NCI-H2107 treated with DMSO at 0.1 percent for 48 hours (cell line): ENCODE measurements at regions not wholly inside any gene's neighbourhood (a gene's known extent, or its start where the extent isn't known, plus 50 kb on each side); places are given as distances from the start of the nearest gene placed in this dataset.

Experiments used
- DNase-seq: peaks from one replicate; lab custom pipeline; 2025; ENCODE audit not compliant: unreplicated experiment; lab: John Stamatoyannopoulos, UW

DNA sequence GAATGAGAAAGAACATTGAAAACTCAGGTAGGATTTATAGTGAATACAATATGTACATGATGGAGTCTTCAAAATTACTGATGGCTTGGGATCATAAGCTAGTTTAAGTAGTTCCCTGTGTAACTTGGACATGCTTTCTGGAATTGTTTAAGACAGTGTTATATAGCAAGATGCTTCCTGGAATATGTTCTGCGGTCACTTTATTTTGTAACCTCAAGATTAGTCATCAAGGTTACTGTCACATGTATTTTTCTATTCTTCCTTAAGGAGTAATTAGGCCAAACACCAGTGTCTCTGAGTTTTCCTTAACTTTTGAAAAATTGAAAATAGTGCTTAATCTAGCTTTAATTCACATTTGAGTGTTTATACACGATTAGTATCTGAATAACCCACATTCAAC is 760.3 kb upstream of the ARRDC4 start:
- DNase-seq = no peak

DNA sequence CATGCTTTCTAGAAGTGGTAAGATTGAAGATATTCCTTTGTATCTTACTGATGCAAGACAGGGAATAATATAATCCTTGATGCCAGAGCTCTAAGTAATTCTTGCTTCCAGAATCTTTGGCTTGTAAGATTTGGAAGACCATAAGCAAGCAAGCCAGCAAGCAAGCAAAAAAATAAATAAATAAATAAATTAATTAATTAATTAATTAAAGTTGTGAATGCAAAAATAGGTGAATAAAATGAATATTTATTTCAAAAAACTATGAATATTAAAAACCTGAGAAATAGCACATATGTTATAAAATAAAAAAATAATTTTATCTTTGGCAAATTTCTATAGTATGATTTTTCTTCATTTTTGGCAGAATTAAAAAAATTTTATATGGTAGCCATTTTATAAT is 750.2 kb upstream of the ARRDC4 start:
- no peak for DNase-seq

DNA sequence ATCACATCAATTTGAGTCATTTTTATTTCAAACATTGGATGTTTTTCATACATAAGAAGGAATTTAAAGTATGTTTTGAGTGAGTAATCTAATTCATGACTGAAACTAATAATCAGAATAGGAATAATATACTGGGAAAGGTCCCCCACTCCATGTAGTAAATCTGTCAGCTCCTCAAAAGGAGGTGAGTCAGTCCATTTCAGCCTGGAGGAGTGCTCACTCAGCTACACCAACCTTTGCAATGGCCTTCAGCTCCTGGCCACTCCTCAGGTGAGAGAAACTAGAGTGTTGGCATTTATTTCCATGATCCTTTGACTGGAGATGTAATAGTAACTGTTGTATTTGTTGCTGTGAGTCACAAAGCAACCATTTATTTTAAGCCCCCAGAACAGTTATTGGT is 744.9 kb upstream of the ARRDC4 start:
- no peak for DNase-seq

DNA sequence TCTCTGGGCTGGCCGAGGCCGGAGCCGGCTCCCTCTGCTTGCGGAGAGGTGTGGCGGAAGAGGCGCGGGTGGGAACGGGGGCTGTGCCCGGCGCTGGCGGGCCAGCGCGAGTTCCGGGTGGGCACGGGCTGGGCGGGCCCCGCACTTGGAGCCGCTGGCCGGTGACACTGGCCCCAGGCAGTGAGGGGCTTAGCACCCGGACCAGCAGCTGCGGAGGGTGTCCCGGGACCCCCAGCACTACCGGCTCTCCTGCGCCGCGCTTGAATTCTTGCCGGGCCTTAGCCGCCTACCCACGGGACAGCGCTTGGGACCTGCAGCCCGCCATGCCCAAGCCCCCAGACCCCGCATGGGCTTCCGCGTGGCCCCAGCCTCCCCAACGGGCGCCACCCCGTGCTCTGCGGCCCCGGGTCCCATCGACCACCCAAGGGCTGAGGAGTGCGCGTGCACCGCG is 736.3 kb upstream of the ARRDC4 start:
- DNase-seq = no peak

DNA sequence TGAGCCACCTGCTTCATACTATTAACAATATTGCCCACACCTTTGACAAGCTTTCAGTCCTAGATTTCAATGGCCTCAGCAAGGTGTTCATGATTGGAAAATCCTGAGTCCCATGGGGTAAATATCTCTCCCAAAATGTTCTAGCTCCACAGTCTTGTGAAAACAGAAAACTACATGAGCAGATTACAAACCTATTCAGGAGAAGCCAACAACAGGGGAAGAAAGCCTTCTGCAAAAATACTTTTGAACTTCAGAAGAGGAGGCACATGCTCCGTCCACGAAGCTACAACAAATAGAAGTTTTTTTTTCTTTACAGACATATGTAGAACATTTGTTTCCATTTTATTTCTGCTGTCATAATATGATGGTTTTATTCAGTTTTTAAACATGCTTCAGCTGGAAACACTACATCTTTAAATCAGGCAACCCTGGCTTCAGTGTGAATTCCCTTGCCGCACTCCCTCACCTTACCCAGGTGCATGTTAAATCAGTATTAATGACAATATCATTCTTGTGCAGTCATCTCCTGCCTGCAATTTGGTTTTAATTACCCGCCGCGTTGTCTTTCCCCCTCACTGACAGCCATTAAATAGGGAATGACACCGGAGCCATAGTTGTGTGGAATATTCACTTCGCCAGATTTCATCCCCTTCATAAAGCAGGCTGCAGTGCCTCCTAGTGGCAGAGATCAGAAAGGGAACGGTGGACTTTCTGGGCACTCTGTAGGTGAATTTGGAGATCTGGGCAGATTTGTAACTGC is 725.5 kb upstream of the ARRDC4 start:
- peak; percentile 27 for DNase-seq

DNA sequence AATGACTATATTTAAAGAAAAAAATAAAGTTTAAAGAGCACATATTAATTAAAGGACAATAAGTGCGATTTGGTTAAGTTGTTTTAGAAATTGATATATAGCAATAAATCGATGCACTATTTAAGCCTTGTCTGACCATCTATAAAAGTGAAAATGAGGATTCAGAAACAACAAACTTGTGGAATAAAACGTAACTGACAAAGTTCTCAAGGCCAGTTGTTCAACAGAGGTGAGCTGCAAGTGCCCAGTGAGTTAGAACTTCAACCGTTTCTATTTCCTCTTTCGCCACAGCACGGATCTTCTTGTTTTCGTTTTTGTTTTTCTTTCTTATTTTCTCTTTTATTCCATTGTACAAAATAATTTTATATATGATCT is 724.9 kb upstream of the ARRDC4 start:
- DNase-seq = no peak

DNA sequence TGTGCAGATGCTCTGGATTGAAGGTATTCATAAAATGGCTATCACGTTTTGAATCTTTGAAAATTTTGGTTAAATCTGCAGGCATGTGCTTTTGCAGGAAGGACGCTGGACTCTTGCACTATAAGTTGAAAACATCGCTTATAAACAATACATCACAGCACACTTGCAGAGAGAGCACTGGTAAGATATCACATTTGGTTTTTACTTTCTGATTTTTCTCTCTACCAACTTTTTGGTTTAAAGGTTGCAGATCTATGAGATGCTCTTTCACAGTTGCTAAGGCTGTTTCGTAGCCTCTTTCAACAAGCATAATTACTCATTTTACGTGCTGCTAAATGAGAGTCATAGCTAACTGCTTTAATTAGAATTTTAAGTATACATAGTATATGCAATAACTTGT is 724.4 kb upstream of the ARRDC4 start:
- no peak for DNase-seq

DNA sequence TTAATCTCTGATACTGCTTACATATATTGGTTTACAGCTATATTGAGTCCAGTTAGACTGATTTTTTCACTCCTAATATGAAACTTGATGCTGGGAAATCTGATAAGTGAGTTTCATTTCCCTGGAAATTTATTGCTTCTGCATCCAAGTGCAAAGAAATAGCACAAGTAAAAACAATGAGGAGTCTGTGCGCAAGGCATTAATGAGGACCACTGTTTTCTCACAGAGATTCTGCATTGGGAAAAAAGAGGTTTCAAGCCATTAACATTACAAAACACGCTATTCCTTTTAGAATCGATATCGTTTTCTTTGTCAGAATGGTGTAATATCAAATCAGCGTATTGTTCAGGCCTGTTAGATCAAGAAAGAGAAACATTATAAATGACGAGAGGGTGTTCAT is 723.3 kb upstream of the ARRDC4 start:
- DNase-seq = no peak

DNA sequence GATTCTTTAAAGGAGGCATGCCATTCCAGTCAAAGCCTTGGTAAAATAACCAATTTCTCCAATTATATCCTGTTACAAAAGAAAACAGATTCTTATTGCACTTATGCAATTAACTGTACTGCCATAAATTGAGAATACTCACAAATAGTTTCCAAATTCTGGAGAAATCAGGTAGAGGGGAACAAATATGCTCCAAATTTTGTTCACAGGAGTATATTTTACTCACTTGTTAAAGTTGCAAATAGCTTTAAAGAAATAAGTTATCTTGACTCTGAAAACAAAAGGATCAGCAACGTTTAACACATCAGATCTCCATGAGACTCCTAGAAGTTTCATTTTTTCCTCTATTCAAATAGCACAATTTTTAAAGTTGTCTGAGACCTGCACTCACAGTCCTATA is 712.1 kb upstream of the ARRDC4 start:
- no peak for DNase-seq

DNA sequence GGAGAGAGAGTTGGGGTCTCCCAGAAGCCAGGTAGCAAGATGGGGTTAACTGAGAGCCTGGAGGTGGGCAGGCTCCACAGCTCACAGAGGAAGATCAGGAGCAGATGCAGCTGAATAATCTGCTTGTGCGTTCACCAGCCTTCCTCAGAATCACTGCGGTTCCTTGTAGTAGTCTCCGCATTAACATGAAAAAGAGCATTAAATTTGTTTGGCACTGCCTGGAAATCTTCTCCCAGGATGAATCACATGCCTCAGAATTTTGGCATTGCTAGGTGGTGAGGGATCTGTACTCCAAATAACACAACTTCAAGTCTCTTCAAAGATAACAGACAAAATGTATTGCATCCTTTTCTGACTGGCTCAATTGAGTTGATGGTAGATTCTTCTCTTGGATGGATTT is 700.6 kb upstream of the ARRDC4 start:
- no peak for DNase-seq

DNA sequence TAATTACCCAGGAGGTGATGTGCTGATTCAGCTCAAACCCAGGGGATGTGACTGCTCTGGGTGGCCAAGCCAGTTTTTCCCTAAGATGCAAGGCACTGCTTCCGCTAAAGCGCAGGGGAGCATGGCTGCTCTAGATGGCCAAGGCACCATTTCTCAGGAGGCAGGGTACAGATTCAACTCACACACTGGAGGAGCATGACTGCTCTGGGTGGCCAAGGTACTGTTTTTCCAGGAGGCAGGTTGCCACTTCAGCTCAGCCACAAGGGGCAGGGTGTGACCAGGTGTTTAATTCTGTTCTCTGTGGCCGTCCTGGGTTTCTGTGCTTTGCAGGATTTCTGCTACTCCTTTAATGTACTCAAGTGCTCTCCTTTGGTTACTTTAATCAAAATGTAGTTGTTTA is 659.3 kb upstream of the ARRDC4 start:
- no peak for DNase-seq

DNA sequence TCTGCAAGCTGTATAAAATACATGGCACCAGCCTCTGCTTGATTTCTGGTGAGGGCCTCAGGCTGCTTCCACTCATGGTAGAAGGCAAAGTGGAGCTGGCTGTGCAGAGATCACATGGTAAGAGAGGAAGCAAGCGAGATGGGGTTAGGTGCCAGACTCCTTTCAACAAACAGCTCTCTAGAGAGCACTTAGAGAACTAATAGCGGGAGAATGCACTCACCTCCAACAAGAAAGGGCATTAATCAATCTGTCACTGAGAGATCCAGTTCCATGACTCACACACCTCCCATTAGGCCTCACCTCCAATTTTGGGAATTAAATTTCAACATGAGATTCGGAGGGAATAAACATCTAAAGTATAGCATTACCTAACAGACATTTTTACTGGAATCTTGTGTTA is 644.1 kb upstream of the ARRDC4 start:
- DNase-seq = peak; percentile 20

DNA sequence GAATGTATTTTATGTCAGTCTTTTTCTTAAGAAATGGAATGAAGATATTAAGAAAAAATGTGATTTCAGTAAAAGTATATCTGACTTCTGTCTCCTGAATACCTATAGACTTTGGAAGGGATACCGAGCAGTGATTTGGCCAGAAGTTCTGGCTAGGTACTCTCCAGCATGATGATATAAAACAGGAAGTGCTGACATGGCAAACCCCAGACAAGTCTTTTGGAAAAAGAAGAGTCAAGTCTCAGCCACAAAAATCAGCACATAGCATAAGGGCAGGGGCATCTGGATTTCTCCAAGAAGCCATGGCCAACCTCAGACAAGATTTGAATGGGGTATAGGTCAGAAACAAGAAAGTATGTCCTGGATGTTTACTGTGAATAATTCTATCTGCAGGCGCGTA is 643.3 kb upstream of the ARRDC4 start:
- no peak for DNase-seq

DNA sequence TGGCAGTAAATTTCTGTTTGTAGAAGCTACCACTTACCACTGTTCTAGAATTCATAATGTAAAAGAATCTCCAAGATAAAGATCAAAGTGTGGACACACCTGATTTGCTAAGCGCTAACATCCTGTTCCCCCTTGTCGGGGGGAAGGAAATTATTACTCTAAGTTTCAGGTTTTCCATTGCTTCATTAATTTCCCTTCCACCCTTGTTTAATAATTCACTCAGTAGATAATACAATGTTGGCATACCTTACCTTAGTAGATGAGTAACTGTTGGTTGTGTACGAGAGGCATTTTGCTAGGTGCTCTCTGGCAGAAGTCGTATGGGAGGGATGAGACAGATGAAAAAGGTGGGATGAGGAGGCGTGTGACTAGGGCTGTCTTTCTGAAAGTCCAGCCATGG is 641.2 kb upstream of the ARRDC4 start:
- DNase-seq = no peak

DNA sequence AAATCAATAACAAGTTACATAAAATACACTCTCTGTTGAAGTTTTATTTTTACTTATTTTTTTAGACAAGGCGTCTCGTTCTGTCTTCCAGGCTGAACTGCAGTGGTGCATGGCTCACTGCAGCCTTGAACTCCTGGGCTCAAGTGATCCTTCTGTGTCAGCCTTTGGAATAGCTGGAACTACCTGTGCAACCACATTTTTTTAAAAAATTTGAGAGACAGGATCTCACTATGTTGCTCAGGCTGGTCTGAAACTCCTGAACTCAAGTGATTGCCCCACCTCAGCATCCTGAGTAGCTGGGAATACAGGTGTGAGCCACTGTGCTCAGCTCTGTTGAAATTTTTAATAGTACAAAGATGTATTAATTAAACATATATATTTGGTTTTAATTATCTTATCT is 614.3 kb upstream of the ARRDC4 start:
- DNase-seq = no peak

DNA sequence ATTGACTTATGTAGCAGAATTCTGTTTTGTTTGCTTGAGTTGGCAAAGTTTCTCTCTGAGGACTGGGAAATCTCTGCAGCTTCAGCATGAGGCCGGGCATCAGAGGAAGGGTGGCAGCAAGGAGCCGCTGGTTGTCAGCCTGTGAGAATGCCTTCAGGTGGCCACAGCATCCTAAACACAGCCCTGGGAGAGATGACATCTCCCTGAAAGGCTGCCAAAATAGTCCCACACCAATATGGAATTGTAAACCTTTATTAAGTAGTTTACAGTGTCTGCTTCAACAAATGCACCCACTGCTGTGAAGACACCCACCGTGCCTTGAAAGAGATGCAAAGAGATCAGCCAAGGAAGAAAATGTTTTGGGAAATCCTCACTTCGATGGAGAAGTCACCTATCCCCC is 609.7 kb upstream of the ARRDC4 start:
- no peak for DNase-seq

DNA sequence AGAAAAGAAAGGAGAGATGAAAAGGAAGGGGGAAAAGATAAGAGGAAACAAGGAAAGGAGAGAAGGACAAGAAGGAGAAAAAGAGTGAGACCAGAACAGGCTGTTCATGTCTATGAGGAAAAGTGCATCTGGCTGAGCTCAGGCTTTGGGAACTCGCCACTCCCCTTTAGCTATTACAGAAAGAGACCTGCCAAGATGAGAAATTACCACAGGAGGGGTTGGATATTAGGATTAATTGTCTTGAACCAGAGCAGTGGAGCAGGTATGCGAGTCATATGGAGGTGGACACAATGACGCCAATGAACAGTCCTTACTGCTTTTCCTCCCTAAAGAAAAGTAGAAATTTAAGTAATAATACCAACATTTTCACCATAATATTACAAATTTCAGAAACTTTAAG is 577.0 kb upstream of the ARRDC4 start:
- DNase-seq = no peak

DNA sequence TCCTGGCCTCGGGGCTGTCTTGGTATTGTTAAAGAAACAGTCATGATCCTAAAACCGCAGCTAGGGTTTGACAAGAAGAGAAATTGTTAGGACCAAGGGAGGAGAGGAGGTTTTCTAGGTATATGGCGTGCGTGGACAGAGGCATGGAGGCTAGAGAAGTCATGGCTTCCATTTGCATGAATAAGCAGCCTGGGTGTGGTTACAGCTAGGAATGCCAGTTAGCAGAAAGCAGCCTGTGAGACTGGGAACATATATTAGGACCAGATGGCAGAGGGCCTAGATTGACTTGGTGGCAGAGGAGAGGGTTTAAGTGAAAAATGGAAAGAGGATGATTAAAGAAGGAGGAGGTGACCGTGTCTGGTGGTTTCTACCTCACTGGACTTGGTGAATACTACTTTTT is 573.6 kb upstream of the ARRDC4 start:
- no peak for DNase-seq

DNA sequence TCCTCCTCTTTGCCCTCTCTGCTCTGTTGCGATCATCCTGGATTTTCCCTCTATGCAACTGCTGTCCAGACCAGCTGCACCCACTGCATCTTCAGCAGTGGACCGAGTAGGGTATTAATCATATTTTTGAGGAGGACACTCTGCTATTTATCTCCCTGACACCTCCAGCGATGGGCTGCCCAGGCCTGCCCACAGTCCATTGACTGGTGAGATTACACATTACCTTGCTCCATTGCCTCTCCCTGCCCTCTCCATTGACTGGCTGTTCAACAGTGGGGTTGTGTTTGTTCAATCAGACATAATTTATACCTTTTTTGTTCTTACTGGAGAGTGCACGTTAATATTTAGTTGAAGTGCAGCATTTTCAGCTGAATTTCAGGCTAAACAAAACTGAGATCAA is 559.3 kb upstream of the ARRDC4 start:
- no peak for DNase-seq

DNA sequence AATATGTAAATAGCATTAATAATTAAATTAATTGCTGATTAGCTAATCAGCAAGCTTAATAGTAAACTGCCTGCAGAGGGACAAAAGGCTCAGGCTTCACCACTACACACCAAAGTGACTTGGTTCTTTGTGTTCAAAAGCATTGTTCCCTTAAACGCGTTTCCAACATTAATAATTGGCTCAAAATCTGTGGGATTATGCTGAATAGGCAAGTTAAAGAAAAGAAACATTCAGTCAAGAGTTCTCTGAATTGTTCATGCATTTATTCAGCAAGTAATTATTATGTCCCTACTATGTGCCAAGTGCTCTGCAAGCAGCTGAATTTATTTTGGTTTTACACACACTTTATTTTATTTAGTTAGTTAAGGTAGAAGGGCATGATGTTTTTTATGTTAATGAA is 558.5 kb upstream of the ARRDC4 start:
- no peak for DNase-seq

DNA sequence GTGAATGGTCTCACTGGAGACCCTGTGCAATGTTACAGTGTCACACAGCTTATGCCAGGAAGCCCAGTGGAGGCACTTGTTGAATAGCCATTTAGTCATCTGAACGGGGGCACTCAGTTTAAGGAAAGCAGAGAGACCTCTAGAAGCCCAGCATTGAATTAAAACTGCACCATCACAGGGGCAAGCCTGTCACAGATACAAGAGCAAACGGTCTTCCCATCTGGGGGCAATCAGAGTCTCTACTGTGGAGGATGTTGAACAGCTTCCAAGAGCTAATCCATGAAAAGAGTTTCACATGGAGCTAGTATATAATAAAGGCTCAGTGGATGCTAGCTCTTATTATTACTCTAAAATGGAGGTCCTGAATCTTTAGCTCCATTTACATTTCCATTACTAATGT is 553.7 kb upstream of the ARRDC4 start:
- no peak for DNase-seq

DNA sequence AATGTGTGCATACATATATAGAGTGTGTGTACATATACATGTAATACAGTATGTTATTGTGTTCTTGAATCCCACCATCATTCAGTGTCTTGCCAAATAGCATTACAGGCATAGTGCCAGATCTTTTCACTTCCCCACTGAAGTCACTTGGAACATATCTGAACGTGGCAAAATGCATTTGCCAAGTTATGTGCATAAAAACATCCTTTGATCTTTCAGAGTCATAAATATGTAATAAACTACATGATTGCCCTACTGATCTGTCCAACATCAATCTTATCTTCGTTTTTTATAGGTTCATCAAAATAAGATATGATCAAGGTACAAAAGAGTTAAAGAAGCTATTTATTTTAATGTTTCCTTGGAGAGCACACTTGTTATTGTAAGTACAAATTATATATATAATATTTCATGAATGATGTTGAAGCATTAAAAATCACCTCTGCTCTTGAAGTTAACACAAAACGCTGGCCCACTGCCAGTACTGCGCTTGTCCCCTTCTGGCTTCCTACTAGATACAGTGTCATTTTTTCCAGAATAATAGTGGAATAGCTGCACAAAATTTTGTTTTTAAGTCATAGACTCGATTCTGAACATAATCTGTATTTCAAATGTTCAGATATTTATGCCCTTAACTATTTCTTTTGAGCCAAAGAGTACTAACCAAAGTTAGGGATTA is 549.5 kb upstream of the ARRDC4 start:
- DNase-seq = no peak

DNA sequence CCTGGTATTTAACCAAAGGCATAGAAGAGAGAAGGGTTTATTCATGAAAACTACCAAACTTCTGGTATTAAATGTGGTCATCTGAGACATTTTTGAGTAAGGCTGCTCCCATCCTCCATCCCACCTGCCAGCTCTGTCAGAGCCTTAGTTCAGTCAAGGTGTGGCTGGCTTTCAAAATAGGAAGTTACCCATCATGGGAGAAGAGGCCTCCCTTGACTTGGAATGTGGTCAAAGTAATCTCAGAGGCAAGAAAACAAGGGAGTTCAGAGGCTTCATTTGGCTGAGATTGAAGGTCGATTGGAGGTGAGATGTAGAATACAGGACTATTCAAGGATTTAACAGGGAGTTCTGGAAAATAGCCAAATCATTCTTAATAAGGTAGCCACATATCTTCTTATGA is 540.4 kb upstream of the ARRDC4 start:
- no peak for DNase-seq
